Eye (tissue), 1 donor: ENCODE measurements at regions not wholly inside any gene's neighbourhood (a gene's known extent, or its start where the extent isn't known, plus 50 kb on each side); places are given as distances from the start of the nearest gene placed in this dataset.
"Not testable (repeated sequence)": the region's sequence is repeated elsewhere in the genome, so short reads cannot be mapped to it uniquely, and the experiment has no call there.

Experiments
- DNase-seq: peaks from one replicate; pipeline ENCODE4 v3.0.0-alpha.2; 2015

- DNase-seq, result no peak
Measured at GRCh38 chr4:164531336-164531735, 222.6 kb upstream of the SMIM31 start.

DNA sequence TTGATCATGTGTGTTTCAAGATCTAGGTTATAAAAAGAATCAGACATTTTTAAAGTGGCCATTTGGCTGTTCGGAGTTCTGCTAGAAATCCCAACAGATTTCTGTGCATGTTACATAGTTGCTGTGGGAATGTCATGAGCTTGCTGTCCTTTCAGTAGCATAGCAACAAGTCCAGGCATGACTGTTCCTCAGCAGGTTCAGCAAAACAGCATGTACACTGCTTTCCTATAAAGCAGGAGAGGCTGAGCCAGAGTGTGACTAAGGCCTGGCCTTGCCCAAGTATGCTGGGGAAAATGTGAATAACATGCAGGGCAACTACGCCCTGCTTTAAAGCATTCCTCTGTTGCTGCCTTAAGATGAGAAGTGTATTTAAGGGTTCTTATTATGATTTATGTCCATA is 217.1 kb upstream of the SMIM31 start:
- peak; percentile 28 for DNase-seq

DNA sequence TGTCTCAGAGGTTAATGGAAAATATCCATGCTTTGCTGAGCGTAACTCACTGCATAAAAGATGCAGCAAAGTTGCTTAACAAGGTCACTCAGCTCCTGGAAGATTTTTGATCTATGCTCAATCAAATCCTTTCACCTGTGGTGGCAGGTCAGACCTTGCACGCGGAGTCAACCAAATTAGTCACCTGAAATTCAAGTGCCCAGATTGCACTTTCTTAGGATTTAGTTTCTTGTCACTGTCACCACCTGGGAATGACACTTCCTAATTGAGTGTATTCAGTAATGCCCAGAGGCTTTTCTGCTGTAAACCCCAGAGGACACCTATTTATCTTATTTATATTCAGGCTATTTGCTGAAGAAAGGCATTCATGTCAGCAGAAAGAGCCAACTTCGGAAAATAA is 215.8 kb upstream of the SMIM31 start:
- DNase-seq, result no peak

- DNase-seq, result no peak
Measured at GRCh38 chr4:164540987-164541386, 212.9 kb upstream of the SMIM31 start.

GRCh38 chr4:164542431-164542830 is 211.5 kb upstream of the SMIM31 start:
- DNase-seq, result no peak

DNA sequence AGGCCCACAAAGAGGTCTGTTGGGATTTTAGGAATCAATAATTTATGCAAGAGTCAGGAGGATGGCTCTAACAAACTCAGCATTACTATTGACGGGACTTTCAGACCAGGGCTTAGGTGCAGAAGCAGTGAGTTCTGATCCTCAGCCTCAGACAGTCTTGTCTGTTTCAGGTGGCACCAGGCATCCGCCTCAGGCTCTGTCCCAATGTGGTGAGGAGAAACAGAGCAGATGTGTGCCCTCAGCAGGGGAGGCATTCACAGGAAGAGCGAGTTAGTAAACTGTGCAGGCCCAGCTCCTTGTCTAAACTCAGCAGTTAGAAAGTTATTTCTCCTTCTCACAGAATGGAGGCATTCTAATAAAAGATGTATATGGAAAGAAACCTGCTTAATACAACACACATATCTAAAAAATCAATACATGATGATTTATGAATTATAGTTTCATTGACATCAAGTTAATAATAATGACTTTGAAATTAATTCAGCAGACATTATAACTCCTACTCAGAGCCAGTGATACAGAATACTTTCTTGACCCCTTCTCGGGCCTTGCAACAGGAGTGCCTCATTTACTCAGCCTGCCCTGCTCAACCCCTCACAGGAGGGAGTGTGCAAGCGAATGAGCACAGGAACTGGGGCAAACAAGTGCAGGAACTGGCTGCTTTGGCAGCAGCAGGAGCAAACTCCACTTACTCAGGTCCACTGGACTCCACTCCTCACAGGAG is 202.8 kb upstream of the SMIM31 start:
- DNase-seq, result no peak

- no peak for DNase-seq
Measured at GRCh38 chr4:164551713-164552040, 202.3 kb upstream of the SMIM31 start.

- peak; percentile 10 for DNase-seq
Measured at GRCh38 chr4:164571593-164572390, 182.1 kb upstream of the SMIM31 start.

DNA sequence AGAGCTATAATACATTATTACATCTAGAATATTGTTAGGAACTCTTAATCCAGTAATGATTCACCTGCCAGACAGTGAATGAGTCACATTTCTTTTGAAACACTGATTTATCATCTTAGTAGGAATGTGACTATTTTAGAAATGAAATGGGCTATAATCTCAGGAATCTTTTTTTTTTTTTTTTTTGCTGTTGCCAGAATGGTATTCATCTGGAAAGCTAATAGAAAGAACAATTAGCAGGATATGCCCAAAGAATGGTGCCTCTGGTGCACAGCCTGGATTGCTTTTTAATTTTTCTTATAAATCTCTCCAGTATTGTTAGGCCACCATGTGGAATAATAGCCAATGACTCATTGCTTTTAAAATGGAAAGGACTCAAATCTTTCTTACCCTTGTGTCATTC is 181.1 kb upstream of the SMIM31 start:
- no peak for DNase-seq

DNA sequence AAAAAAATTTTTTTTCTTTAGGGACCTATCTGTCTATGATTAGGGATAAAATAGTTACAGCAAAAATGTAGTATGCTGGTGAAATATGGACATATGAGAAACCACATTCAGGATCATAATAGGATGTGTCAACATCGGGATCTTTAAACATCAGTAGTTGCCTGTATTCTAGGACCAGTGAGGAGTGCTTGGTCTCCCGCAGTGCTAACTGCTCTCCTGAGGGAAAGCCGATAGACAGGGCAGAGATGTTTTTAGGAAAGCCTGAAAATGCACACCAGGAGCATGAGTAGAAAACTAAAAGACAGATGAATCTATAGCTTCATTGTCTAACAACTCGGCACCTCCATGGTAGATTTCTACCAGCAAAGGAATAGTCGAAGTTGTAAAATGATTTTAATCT is 178.1 kb upstream of the SMIM31 start:
- DNase-seq, result no peak

DNA sequence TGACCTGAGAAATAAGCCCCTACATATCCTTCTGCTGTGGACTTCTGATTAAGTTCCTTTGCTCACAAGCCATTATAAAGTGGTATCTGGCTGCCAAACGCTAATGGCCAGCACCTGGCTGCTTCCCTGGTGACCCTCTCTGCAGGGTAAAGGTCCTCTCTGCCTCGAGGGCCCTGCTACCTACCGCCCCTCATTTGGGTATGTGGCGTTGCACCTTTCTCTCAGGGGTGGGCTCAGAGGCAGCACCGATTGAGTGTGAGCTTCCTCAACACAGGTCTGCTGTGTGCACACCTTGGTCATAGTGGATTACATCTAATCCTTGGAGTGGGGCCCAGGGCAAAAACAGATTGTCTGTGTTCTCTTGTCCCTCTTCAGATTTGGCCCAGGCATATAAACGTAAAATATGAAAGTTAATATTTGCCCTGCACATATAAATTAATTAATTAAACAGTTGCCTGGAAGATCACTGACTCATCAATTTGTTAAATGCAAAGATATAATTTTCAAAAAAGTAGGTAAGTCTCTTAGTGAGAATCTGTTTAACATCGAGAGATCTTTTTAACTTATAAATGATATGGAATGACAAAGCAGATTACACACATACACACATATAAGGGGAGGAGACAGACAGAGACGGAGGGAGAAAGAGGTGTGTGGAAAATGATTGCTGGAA is 174.5 kb upstream of the SMIM31 start:
- DNase-seq, result no peak

GRCh38 chr4:164591666-164592065 is 162.3 kb upstream of the SMIM31 start:
- no peak for DNase-seq

DNA sequence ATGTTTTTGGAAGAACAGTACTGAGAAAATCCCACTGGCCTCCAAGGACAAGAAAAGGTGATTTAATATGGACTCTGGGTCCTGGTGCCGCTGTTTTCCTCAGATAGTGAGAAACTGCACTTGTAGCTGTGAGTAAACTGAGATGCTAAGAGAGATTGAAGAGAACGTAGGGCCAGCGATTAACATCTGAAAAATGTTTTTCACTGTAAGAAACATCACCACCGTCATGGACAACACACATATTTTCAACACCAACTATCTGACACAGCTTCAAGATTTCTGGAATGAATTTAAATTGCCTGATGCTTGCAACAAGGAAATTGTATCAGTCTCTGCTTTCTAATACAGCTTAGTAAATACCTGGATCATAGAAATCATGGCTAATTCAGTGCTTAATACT is 158.2 kb upstream of the SMIM31 start:
- DNase-seq, result no peak

GRCh38 chr4:164596318-164596878 is 157.5 kb upstream of the SMIM31 start:
- DNase-seq, result no peak

DNA sequence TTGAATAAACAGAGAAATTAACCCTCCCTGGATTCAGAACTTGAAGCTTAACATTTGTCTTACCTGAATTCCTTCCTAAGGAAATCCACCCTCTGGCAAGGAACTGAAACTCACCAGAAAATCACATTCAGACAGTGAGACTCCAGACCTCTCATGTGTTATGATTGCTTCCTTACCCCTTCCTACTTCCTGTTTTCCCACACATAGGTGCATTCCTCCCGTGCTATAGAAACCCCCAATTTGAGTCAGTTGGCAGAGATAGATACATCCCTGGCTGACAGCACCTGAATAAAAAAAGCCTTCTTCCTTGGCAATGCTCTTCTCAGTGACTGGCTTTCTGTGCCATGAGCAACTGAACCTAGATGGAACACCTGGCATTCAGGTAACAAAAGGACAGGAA is 157.0 kb upstream of the SMIM31 start:
- no peak for DNase-seq

DNA sequence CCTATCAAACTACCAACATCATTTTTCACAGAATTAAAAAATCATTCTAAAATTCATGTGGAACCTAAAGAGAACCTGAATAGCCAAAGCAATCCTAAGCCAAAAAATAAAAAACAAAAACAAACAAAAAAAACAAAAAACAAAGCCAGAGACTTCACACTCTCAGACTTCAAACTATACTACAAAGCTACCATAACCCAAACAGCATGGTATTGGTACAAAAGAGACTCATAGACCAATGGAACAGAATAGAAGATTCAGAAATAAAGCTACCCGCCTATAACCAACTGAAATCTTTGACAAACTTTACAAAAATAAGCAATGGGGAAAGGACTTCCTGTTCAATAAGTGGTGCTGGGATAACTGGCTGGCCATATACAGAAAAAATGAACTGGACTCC is 152.3 kb upstream of the SMIM31 start:
- no peak for DNase-seq

GRCh38 chr4:164605791-164606190 is 148.1 kb upstream of the SMIM31 start:
- not testable (repeated sequence) for DNase-seq

DNA sequence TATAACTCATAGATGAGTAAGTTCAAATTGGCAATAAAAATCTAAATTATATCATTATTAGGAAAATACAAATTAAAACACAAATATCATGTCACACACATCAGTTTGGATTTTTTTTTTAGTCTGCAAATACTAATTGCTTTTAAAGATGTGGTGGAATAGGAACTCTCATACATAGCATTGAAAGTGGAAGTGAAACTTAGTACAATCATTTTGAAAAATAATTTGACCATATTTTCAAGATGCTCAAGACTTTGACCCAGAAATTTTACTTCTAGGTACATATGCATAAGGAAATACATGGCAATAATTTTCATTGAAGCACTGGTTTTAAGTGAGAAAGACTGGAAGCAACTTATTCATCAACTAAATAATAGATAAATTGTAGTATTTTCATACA is 147.5 kb upstream of the SMIM31 start:
- no peak for DNase-seq

DNA sequence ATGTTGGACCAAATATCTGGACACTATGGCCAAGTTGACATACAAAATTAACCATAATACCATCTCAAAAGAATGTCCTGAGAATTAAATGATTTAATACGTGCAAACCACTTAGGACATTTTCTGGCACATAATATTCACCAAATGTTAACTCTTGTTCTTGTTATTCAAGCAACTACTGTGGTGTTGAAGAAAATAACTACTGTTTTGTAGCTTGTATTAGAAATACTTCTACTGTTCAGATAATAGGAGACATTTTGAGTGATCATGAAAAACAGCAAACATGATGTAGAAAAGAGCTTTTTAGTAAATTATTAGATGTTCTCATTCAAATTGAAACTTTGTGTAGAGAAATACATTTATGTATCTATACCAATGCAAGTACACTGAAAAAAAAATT is 140.7 kb upstream of the SMIM31 start:
- DNase-seq, result no peak

DNA sequence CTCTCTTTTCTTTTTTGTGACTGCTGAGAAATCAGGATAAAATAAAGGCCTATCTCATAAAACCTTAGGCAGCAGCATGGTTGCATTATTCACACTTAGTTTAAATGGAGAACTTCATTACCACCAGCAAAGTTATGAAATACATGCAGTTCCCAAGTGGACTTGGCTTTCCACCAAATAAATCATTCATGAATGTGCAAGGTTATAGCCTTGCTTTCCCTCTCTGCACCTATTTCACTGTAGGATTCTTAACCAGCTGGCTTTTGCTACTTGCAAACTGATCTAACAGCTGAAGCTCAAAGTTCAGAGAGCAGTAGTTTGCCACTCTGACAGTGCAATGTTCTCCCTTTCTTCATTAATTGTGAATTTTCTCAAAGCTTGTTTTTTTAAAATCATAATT is 140.1 kb upstream of the SMIM31 start:
- DNase-seq, result no peak

DNA sequence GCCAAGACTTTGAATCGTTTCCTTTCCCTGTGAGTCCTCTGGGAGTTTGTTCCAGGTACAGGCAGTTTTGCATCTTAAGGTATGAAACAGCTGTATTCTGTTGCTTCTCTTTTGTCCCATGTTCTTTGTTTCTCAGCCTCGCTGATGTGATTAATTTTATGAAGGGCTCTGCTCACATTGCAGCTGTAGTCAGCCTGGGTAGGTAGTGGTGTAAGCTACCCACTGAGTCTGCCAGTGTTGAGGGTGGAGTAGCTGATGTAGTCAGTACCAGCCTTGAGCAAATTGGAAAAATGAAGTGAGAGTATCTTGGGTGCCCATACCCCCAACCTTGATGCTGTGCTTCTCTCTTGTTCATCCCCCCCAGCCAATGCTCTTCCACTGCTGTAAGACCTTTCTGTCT is 139.6 kb upstream of the SMIM31 start:
- no peak for DNase-seq

DNA sequence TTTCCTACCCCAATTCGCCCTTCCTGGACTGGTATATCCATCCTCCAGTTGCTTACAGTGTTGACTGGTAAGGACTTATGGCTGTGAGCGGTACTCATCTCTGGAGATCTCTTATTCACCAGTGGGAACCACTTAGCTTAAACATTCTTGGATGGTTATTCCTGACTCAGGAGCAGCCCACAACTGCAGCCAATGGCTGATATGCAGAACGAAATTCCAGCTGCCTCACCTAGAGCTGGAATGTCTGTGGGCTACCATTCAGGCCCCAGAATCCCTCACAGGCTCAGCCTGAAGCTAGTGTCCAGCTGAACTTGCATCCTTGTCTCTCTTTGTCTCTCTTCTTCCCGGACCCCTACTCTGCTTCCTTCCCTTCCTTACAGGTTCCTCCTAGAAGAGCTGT is 138.9 kb upstream of the SMIM31 start:
- DNase-seq, result no peak

DNA sequence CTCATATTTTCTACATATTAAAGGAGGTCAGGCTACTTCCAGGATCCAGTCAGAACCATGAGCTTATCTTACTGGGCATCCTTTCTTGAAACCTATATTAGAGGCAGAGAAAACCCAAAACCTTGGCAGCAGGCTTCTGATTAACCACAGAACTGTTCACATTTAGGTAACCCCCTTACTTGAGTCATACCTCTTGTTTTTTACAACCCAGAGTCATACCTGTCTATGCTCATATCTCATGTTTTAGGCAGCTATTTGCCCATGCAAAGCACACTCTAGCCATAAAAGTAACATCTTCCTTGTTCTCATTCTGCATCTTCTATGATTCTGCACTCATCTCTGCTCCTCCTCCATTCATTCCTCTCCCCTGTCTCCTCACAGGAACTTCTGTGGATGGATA is 138.0 kb upstream of the SMIM31 start:
- no peak for DNase-seq

DNA sequence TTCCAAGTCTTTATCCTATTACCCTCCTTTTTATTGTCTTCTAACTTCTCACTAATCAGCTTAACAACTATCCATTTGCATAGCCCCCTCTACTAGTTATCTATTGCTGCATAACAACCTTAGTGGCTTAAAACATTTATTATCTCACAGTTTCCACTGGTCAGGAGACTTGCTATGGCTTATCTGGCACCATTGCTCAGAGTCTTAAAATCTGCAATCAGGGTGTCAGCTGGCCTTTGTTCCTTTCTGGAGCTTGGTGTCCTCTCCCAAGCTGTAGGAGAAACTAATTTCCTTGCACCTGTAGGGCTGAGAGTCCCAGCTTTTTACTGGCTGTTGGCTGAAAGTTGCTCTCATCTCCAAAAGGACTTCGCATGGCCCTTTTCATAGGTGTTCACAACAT is 137.0 kb upstream of the SMIM31 start:
- no peak for DNase-seq
